ENCODE measurements at regions not wholly inside any gene's neighbourhood (a gene's known extent, or its start where the extent isn't known, plus 50 kb on each side); places are given as distances from the start of the nearest gene placed in this dataset.

DNA sequence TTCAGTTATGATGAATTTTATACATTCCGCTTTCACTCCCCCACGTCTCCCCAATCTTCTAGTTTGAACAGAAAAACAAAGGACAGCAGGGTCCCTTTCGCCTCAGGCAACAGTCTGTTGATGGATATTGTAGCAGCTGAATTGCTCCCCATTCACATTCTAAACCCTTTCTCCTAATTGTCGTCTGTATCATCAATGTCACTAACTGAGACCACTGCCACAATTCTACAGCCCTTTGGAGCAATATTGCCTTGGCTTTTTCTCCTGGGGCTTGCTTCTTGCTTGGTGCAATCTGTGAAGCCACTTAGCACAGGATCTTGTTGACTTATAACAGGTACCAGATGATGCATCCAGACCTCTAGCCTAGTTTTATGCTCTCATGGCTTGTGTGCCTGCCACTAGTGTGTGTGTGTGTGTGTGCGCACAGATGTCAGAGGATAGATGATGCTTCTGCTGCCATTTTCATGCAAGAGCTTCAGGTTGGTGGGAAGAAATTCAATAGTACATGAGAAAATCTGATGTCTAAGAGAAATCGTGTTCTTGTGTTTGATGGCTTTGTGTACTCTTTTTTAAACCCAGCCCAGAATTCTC, 195.2 kb upstream of the ISL1 start:
- CTCF ChIA-PET: no interaction called here
- no peak for DNase-seq (ENCODE audit: low read depth, low spot score)
- H3K4me3 ChIP-seq (ENCODE audit: low read depth, low read length): no peak overlapping the region
- TF ChIP-seq, protein P1, sequence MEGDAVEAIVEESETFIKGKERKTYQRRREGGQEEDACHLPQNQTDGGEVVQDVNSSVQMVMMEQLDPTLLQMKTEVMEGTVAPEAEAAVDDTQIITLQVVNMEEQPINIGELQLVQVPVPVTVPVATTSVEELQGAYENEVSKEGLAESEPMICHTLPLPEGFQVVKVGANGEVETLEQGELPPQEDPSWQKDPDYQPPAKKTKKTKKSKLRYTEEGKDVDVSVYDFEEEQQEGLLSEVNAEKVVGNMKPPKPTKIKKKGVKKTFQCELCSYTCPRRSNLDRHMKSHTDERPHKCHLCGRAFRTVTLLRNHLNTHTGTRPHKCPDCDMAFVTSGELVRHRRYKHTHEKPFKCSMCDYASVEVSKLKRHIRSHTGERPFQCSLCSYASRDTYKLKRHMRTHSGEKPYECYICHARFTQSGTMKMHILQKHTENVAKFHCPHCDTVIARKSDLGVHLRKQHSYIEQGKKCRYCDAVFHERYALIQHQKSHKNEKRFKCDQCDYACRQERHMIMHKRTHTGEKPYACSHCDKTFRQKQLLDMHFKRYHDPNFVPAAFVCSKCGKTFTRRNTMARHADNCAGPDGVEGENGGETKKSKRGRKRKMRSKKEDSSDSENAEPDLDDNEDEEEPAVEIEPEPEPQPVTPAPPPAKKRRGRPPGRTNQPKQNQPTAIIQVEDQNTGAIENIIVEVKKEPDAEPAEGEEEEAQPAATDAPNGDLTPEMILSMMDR (IDR thresholded peaks at IDR 0.05; ENCODE audit: insufficient read depth, low read length, missing control alignments): no peak
- POLR2A ChIA-PET: no interaction called here

DNA sequence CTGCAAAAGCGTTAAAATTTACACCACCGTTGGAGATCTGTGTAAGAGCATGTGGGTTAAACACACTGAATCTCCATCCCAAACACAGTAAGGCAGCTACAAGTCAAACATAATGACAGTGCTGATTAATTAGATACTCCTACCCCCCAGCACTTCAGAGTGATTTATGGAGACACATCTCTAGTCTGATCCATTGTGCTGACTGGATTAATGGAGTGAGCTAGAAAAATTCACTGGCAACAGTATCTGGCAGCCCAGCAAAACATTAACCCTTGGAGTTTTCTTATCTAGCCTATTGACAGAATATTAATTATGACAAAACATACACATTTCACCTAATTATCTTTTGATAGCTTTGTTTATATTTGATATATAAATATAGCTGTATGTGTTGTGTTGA, 188.6 kb upstream of the ISL1 start:
- DNase-seq (ENCODE audit: low read depth, low spot score): no peak
- POLR2A ChIA-PET: no interaction called here
- CTCF ChIA-PET: no interaction called here
- no peak overlapping the region for H3K4me3 ChIP-seq (ENCODE audit: low read depth, low read length)
- TF ChIP-seq, protein P1 (IDR thresholded peaks at IDR 0.05; ENCODE audit: insufficient read depth, low read length, missing control alignments): no peak

DNA sequence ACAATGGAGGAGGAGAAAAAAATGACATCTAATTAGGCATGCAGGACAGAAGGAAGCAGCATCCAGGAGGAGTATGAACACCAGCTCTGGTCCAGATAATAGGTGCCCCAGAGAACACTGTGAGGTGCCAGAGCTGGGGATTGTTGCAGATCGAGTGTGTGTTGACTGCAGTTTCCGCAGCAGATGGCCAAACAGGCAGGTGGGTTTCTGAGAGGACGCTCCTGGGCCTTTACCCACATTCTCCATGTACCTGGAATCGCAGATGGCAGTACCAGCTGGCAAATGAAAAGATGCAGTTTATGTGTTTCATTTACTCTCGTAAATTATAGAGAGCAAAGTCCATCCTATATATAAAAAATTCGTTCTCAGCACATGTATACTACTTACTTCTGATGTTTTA, 182.2 kb upstream of the ISL1 start:
- ChIA-PET CTCF (no interaction called here), POLR2A (no interaction called here)
- no peak for DNase-seq (ENCODE audit: low read depth, low spot score)
- TF ChIP-seq, protein P1 (IDR thresholded peaks at IDR 0.05; ENCODE audit: insufficient read depth, low read length, missing control alignments): no peak
- no peak overlapping the region for H3K4me3 ChIP-seq (ENCODE audit: low read depth, low read length)

DNA sequence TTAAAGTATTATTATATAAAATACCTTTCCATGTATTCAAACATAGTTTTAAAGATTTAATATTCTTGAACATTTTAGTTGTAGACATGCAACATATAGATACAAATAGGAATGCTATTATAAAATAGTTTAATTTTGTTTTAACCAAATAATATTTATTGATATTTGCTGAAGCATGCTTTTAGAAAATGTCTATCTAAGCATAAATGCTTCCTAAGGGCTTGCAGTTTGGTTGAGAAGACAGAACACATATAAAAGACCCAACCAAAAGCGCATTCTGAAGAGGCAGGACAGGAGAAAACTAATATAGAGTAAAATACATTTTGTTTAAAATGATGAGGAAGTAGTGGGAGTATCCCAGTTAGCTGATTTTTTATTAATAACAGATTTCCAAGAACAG, 181.5 kb upstream of the ISL1 start:
- H3K4me3 ChIP-seq (ENCODE audit: low read depth, low read length): no peak overlapping the region
- no peak for DNase-seq (ENCODE audit: low read depth, low spot score)
- ChIA-PET POLR2A (no interaction called here), CTCF (no interaction called here)
- TF ChIP-seq, protein P1 (IDR thresholded peaks at IDR 0.05; ENCODE audit: insufficient read depth, low read length, missing control alignments): no peak

DNA sequence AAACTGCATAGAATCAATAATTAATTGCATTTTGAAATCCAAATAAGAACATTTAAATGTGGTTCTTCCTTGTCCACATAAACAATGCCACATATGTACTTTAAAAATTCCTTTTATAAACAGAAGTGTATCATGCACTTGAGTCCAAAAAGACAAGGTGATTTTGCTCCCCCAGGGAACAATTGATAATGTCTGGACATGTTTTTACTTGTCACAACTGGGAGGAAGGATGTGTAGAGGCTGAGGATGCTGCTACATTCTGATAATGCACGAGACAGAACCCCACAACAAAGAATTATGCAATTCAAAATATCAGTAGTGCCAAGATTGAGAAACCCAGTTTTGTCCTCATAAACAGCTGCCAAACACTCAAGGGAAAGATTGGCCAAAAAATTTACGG, 181.1 kb upstream of the ISL1 start:
- ChIA-PET POLR2A (no interaction called here), CTCF (no interaction called here)
- no peak for DNase-seq (ENCODE audit: low read depth, low spot score)
- no peak overlapping the region for H3K4me3 ChIP-seq (ENCODE audit: low read depth, low read length)
- TF ChIP-seq, protein P1 (IDR thresholded peaks at IDR 0.05; ENCODE audit: insufficient read depth, low read length, missing control alignments): no peak

DNA sequence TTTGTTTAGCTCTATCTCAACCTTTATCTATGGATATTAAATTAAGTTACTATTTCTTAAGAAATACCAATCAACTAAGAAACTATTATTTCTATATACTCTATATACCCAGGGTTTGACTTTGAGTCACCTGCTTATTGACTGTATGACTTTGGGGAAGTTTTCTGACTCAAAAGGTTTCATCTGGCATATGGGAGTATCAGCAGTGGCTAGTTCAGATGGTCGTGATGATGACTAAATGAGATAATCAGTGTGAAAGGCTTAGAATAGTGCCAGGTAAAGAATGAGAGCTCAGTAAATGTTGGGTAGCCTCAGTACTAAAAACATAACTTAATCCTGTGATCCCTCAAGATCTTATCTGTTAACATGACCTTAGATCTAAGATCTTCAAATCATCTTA, 179.7 kb upstream of the ISL1 start:
- ChIA-PET POLR2A (no interaction called here), CTCF (no interaction called here)
- no peak for DNase-seq (ENCODE audit: low read depth, low spot score)
- H3K4me3 ChIP-seq (ENCODE audit: low read depth, low read length): no peak overlapping the region
- TF ChIP-seq, protein P1 (IDR thresholded peaks at IDR 0.05; ENCODE audit: insufficient read depth, low read length, missing control alignments): no peak

All from AG04449 (cell line).